OCI-LY3 (cell line): ENCODE measurements at regions not wholly inside any gene's neighbourhood (a gene's known extent, or its start where the extent isn't known, plus 50 kb on each side); places are given as distances from the start of the nearest gene placed in this dataset.

Experiments used
- CTCF ChIP-seq: fragments of 200-600, 300-600 bp; sonication (generic); IDR thresholded peaks from 2 replicates; pipeline ENCODE4 v1.5.1; 2014; ENCODE audit warnings: antibody characterized with exemption, low read length, low read depth
- EZH2phosphoT487 ChIP-seq: fragments of 200-600 bp; shearing (Covaris generic); IDR thresholded peaks from 2 replicates; pipeline ENCODE4 v1.6.1; 2018; ENCODE audit warnings: antibody characterized with exemption, mixed run types, low read depth

DNA sequence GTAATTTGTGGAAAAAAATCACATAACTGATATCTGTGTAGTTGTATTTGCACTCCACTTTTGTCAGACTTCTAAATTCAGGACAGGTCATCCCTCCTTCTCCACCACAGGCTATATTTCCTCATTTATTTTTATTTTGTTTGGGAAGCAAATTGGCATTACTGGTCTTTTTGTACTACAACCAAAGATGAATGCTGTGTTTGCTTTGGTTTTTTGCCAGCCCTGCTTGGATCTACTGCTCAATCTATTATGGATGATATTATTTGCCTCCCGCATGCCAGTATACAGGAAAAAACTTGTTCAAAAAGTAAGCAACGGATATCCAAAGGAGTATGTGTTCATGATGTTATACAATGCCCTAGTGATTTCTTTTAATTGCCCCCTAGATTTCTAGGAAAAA is 948.8 kb downstream of the TRHDE start:
- TF ChIP-seq EZH2phosphoT487: no peak
- TF ChIP-seq CTCF: no peak
